NOMO-1 treated with dmso at 0.1 percent for 144 hours (cell line): ENCODE measurements at regions not wholly inside any gene's neighbourhood (a gene's known extent, or its start where the extent isn't known, plus 50 kb on each side); places are given as distances from the start of the nearest gene placed in this dataset.

Source experiments
- DNase-seq: peaks from one replicate; lab custom pipeline; 2025; ENCODE audit not compliant: unreplicated experiment; lab: John Stamatoyannopoulos, UW

DNA sequence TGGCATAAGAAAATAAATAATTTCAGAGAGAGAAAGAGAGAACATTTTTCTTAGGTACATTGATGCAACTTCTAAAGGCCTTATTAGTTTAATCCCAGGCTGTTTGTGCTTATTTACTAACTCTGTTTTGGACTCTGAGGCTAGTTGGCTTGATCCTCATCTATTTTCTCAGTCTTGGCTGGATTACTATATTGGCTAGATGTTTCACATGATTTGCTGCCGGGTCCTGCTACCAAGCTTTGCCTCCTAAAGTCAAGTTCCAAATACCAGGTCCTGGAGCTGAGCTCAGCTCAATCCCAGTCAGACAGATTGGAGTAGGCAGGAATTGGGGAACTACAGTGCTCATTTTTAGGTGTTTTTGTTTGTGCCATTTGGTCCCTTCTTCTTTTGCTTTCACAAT is 340.8 kb downstream of the BCAT1 start:
- DNase-seq, result no peak

DNA sequence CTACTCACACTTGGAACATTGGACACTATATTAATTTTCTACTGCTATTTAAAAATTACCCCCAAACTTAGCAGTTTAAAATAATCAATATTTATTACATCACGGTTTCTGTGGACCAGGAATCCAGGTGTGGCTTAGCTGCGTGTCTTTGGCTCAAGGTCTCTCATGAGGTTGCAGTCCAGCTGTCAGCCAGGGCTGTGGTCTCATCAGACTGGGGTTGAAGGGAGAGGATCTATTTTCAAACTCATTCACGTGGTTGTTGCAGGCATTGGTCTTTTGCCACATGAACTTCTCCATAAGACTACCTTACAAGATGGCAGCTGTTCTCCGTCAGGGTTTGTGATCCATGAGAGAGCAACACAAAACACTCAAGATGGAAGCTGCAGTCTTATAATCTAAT is 343.0 kb downstream of the BCAT1 start:
- DNase-seq, result no peak

DNA sequence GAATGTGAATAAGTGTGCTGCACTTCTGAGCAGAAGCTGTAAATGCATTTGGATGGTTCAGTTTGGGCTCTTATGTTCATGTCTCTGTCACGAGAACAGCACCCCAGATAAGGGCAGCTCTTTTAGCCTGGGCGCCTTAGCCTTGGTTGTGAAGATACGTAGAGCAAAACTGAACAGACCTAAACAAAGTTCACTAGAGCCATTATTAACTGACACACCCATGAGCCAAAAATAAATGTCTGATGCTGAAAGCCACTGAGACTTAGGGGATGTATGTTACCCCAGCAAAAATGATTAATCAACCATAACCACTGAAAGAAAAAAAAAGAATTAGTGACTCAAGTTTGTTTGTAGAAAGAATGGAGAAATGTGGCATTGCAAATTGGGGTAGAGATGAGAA is 343.4 kb downstream of the BCAT1 start:
- DNase-seq, result no peak

DNA sequence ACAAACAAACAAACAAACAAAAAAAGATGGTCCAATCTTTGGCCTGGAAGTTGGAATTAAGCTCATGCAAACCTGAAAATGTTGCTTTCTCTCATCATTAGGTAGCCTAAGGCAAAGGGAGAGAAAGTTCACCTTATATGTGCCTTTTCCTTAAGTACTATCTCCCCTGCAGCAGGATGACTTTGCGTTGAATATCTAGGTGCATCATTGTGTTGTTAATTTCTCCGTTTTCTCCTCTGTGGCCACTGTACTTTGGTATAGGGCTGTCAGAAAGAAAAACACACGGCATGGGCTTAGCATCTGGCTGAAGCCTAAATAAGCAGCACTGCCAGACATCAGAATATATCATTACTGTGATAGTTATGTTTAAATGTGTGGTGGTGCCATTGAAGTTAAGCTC is 345.5 kb downstream of the BCAT1 start:
- no peak for DNase-seq

DNA sequence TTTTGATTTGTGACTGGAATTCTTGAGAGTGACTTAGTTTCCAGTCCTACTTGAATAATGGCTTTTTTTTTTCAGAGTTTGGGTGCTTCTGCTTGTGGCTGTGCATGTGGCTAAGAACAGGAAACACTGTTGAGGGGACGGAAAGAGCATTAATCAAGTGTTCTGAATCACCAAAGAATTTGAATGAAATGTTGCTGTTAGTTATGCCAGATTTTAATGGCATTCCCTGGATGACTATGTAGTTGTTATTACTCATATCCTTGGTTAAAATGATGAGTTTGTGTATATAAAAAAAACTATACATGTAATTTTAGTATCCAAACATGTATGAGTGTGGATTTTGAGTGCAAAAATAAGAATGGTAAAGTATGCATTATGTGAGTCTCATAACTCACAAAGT is 347.9 kb downstream of the BCAT1 start:
- DNase-seq, result peak; percentile 53

DNA sequence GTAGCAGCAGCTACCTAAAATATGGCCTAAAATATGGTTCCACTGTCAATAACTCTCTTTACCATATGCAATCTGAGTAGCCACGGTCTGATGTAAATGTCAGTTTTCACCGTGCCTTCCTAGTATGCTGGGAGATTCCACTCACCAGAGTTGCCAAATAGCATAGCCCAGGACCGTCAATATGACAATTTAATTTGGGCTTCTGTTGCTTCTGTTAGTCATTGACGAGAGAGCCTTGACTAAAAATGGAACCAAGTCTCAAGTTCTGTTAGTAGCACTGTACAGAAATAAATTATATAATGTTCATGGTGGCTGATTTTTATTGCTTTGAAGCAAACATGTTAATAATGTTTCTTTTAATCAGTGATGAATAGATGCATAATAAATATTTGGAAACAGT is 348.4 kb downstream of the BCAT1 start:
- DNase-seq, result no peak

DNA sequence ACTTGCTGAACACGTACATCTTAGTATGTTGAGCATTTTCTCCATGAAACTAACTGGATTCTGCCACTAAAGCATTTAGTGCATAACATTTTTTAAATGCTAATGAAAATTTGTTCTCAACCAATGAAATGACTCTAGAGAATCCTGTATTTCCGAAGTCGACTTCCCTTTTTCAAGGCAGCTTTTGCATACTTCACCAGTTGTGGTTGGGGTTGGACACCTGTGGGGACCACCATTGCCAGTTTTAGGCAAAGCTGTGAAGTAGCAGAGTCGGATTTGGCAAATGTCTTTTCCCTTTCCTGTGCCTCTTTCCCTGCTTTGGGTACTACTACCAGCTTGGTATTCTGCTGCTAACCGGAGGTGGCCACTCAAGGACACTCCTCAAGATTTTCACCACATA is 349.2 kb downstream of the BCAT1 start:
- no peak for DNase-seq

DNA sequence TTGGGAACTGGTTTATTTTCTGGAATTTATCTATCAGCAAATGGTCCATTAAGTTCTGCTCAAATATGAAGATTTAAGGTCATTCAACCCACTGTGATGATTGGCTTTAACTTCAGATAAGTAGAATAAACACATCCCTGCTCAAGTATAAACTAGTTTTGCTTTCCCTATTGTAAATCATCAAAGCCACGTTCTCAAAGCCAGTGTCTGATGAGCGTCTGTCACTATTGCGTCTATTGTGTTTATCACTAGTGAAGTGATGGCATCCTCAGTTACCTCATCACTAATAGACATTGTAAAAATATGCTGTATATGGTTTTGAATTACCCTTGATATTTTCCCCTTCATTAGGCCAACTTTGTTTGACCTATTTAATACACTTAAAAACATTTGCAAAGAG is 351.3 kb downstream of the BCAT1 start:
- no peak for DNase-seq

DNA sequence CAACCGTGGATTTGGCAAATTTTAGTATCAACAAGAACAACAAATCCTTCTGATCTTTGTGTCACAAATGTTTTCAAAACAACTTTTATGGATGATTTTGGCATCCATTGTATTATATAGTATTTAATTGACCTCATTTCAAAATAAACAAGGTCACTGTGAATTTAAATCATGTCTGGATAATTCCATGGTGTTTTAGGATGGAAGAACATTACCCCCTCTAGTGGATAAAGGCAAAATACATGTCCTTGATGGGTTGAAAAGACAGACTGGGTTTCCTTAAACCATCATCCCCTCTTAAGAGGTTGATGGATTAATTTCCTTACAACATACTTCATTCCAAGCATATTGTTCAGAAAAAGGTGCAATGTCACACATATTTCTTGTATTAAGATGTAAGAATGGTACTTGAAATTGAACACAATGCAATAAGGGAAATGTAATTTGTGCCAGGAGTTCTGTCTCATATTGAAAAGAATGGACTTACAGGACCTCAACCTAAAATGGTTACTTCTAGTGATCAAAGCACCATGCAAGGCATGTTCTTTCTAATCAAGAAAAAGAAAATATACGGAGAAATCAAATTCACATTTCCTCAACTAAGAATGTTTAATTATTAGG is 352.0 kb downstream of the BCAT1 start:
- no peak for DNase-seq

DNA sequence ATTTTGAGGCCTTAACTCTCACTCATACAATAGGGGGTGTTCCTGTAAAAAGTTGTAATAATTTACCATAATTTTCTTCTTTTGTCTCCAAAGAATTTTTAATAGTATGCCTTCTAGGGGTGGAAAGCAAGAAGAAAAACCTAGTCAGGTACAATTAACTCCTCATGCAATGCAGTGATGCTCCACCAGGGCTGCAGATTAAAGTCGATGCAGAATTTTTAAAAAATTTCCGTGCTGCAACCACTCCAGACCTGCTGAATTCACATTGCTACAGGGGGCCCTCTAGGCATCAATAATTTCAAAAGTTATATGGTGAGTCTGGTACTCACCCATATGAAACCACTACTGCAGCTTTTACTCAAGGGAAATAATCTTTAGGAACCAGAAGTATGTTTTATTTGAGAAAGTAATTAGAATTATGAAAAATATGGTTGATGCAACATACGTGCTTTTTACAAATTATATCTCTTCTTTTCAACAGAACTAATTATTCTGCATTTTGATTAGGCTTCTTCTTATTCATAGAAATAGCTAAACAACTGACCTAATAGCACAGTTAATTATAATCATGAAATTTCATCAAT is 353.2 kb downstream of the BCAT1 start:
- no peak for DNase-seq

DNA sequence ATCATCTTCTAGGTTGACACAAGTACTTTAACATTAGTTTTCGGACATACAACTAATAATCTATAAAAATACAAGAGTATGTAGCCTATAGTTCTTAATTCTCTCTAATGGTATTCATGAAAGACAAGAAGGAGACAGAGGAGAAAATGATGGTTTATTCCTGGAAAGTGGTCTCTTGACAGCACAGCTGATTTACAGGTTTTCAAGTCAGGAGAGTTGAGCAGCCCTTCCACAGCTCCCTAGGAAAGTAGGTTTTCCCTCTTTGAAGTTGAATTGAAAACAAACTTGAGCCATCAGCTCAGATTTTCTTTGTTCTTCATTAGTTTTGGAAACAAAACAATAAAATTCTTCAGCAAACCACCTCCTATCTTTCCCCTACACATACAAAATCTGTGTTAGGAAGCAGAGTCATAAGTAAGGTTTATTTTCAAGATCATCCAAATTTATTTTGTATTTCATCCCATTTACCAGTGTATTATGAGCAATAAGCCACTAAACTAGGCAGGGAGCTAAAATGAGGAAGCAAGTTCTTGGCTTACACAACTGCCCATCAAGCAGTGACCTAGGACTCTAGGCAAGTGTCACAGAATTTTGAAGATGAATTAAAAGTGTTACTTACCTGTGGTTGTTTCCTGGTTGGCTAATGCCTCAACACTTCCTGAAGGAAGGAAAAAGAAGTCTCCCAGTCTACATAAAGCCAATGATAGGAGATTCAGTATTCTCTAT is 357.0 kb downstream of the BCAT1 start:
- peak; percentile 45 for DNase-seq

DNA sequence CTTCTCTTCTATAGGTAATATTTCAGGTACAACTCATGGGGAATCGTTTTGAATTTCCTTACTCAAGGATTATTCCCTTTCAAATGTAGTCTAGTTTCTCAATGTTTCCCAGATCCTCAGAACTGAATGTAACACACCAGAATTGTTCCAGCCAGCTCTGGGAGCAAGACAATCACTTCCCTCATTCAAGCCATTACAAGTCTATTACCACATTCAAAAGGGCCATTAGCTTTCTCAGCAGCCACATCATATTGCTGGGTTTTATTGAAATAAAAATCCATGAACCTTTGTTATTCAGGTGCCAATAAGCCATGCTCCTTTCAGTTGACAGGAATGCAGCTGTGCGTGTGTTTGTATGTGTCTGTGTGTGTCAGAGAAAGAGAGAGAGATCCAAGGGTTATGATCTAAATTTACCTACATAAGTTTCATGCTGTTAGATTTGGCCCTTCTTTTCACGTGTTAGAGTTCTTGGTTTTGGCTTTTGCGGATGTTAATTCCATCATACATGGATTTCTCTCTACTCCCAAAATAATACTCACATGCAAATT is 357.7 kb downstream of the BCAT1 start:
- no peak for DNase-seq

DNA sequence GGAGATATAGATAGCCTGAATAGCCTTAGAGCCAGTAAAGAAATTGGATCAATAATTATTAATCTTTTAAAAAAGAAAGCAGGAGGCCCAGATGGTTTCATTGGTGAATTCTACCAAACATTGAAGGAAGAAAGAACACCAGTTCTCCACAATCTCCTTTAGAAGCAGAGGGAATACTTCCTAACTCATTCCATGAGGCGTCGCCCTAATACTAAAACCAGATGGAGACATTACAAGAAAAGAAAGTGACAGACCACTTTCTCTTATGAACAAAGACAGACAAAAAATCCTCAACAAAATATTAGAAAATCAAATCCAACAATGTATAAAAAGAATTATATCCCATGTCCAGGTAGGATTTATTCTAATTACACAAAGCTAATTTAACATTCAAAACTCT is 362.6 kb downstream of the BCAT1 start:
- DNase-seq, result no peak

DNA sequence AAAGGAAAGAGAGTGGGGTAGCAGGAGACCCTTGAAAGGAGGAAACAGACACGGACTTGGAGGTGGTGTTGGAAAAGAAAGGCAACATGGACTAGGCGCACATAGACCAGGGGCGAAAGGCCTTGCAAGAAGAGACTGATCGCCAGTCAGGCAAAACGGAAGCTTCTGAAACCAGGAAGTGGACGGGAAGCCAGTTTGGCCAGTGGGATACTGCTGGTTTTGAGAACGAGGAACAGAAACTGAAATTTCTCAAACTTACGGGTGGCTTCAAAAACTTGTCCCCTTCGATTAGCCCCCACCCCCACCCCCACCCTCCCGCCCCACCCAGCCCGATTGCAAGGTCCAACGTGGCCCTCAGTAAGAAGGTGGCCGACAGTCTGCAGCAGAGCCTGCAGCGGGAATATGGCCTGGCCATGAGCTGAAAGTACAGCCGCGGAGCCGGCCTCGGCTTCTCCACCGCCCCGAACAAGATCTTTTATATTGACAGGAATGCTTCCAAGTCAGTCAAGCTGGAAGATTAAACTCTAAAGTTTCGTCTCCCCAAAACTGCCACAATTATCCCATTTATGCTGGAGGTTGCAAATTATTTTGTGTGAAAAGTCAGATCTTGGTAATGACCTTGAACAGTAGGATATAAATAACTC is 364.7 kb downstream of the BCAT1 start:
- DNase-seq, result peak; percentile 79

DNA sequence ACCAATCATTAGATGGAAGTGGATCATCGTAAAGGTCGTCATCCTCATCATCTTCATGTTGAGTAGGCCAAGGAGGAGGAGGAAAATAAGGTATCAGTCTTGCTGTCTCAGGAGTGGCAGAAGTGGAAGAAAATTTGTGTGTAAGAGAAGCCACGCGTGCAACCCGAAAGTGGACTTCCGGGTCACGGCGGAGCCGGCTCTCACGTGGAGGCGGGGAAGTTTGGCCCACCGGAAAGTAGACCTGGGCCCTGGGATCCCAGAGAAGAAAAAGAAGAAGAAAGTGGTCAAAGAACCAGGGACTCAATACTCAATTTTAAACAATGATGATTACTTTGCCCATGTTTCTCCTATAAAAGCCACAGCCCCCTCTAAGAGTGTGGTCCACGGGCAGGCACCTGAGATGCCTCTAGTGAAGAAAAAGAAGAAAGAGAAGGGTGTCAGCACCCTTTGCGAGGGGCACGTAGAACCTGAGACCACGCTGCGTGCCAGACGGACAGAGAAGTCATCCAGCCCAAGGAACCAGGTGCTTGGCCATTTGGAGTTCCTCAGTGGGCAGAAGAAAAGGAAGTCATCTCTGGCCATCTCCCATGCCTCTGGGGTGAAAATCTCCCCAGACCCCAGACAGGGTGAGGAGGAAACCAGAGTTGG is 365.8 kb downstream of the BCAT1 start:
- DNase-seq, result no peak

DNA sequence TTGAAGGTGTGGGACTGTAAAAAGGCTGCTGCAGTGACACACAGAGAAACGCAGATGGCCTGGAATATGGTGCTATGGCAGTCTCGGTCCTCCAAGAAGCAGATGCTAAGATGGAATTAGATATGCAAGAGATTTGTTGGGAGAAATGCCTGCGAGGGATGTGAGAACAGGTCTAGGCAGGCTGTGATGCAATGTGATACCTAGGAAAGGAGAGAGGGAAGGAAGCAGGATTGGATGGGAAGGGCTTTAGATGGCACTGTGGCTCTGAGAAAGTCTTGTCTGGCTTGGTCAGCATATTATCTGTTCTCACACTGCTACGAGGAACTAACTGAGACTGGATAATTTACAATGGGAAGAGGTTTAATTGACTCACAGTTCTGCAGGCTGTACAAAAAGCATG is 374.4 kb downstream of the BCAT1 start:
- DNase-seq, result no peak

DNA sequence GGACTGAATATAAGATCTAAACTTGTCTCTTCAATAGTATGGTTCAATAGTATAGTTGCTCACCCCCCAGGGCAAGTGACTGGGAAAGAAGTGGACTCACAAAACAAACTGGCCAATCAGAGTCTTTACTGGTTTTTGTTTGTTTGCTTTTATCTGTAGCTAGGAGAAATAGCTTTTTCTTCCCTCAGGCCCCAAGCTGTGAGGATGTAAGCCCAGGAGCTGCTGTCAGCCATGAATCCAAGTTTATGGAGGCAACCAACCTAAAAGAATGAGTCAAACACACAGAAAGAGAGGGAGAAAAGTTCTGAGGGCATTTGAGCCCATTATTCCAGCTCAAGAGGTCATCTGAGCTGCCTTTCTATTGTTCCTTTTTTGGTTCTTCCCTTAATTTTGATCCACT is 375.3 kb downstream of the BCAT1 start:
- no peak for DNase-seq

DNA sequence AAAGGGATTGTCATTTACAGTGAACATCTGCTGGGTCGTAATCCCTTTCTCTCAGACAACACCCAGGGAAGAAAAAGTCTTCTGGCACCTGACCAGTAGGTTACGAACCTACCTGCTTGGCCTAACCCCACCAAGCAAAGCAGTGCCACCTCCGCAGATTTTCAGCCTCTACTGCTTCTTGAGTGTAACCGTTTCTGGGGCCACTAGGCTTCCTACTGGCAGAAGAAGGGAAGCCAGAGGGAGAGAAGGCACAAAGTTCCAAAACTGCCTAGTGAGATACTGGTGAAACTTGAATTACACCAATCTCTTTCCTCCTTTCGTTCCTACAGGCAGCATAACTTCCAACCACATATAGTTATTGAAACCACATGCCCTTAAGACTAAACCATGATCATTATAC is 383.6 kb downstream of the BCAT1 start:
- no peak for DNase-seq

DNA sequence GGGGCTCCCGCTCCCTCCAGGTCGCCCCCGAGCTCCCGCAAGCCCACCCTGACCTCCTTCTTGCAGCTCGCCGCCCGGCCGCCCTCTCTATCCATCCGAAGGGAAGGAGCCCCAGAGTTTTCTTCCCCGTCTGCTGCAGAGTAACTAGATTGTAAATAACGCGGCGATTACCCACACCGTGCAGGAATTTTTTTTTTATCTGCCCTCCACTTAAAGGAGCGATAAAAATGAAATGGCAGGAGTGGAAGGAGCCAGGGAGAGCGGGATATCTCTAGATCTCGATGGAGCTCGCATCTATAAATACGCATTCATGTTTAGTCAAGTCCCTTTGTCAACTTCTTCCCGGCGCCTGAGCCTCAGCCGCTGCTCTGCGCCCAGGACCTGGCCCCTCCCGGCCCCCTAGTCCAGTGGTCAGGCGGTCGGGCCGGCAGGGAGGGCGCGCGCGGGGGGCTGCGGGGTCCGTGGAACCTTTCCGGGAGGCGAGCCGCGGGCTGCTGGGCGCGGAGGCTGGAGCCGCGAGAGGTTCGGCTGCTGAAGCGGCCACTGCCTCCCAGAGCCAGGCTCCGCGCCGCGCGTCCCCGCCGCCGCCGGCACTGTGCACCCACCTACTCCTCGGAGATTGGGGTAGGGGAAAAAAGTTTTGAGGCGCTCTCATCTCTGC is 386.0 kb downstream of the BCAT1 start:
- peak; percentile 8 for DNase-seq

DNA sequence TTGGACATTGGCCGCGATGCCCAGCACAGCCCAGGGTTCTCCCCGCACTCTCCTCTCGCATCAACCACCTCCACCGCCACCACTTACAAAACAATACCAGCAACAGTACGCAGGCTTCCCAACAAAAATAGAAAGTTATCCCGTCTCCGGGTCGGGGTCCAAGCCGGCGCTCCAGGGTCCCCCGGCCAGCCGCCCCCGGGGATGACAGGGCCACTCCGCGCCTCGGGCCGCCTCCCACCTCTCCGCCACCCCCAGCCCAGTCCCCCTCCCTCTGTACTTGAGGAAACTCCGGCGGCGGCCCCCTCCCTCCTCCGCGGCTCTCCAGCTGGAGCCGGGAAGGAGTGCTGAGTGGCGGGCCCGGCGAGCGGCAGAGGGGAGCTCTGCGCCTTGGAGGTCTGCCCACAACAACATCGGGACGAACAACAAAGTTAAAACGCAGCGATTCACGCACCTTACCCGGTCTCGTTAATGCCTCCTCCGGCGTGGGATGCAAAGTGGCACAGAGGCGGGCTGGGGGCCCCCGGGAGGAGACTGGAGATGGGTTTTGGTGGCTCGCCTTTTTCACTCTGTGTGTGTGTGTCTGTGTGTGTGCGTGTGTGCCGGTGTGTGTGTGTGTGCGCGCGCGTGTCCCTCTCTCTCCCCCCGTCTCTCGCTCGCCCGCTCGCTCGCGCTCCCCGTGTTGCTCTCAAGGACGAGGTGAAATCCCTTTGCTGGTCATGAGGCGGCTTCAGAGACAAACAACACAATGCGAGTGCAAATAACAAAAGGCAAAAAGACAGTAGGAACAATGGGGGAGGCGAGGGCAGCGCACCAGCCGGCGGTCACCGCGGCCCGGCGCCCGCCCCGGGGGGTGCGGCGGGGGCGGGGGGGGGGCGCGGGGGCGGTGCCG is 386.8 kb downstream of the BCAT1 start:
- peak; percentile 10 for DNase-seq
